Fibroblast of upper back skin (primary cell): ENCODE measurements at regions not wholly inside any gene's neighbourhood (a gene's known extent, or its start where the extent isn't known, plus 50 kb on each side); places are given as distances from the start of the nearest gene placed in this dataset.
"Not testable (repeated sequence)": the region's sequence is repeated elsewhere in the genome, so short reads cannot be mapped to it uniquely, and the experiment has no call there.

Experiments used
- DNase-seq: peaks from one replicate; pipeline ENCODE4 v3.0.0-alpha.2; 2013

- DNase-seq = peak; percentile 37
Observed at GRCh38 chr12:58069268-58069963, 128.0 kb downstream of the ATP23 start.

- no peak for DNase-seq
Observed at GRCh38 chr12:58071994-58072393, 130.6 kb downstream of the ATP23 start.

- DNase-seq = no peak
Observed at GRCh38 chr12:58074259-58074658, 132.9 kb downstream of the ATP23 start.

GRCh38 chr12:58079806-58080205 lies 138.4 kb downstream of the ATP23 start:
- DNase-seq = no peak

- DNase-seq = no peak
Observed at GRCh38 chr12:58081488-58081887, 140.1 kb downstream of the ATP23 start.

- no peak for DNase-seq
Observed at GRCh38 chr12:58082996-58083395, 141.6 kb downstream of the ATP23 start.

GRCh38 chr12:58086006-58086405 lies 144.6 kb downstream of the ATP23 start:
- DNase-seq = peak; percentile 34

- no peak for DNase-seq
Observed at GRCh38 chr12:58086930-58087329, 145.6 kb downstream of the ATP23 start.

- no peak for DNase-seq
Observed at GRCh38 chr12:58087423-58088127, 146.2 kb downstream of the ATP23 start.

GRCh38 chr12:58089588-58089987 lies 148.2 kb downstream of the ATP23 start:
- no peak for DNase-seq

GRCh38 chr12:58090685-58091084 lies 149.3 kb downstream of the ATP23 start:
- no peak for DNase-seq

- no peak for DNase-seq
Observed at GRCh38 chr12:58095002-58095401, 153.6 kb downstream of the ATP23 start.

- no peak for DNase-seq
Observed at GRCh38 chr12:58097741-58098140, 156.4 kb downstream of the ATP23 start.

GRCh38 chr12:58099476-58099875 lies 158.1 kb downstream of the ATP23 start:
- DNase-seq = no peak

GRCh38 chr12:58104351-58104755 lies 163.0 kb downstream of the ATP23 start:
- no peak for DNase-seq

GRCh38 chr12:58105225-58106119 lies 164.1 kb downstream of the ATP23 start:
- DNase-seq = no peak

- DNase-seq = no peak
Observed at GRCh38 chr12:58106195-58106594, 164.8 kb downstream of the ATP23 start.

GRCh38 chr12:58117201-58117600 lies 175.8 kb downstream of the ATP23 start:
- DNase-seq = no peak

GRCh38 chr12:58117667-58118066 lies 176.3 kb downstream of the ATP23 start:
- DNase-seq = no peak

- not testable (repeated sequence) for DNase-seq
Observed at GRCh38 chr12:58125761-58126160, 184.4 kb downstream of the ATP23 start.

- no peak for DNase-seq
Observed at GRCh38 chr12:58131986-58132755, 190.8 kb downstream of the ATP23 start.

GRCh38 chr12:58138424-58138823 lies 197.1 kb downstream of the ATP23 start:
- no peak for DNase-seq

- no peak for DNase-seq
Observed at GRCh38 chr12:58139894-58140293, 198.5 kb downstream of the ATP23 start.
